ENCODE measurements at regions not wholly inside any gene's neighbourhood (a gene's known extent, or its start where the extent isn't known, plus 50 kb on each side); places are given as distances from the start of the nearest gene placed in this dataset.

GRCh38 chr9:22257026-22257816, 189.4 kb upstream of the DMRTA1 start:
- Histone ChIP-seq H3K27ac (ENCODE audit: low read depth, low read length) (no peak overlapping the region), H3K4me2 (ENCODE audit: low read length) (no peak overlapping the region), H3K9me2 (ENCODE audit: insufficient read depth) (no peaks in the 10 kb centered on the region), H3K4me3 (replicated peaks in 1 of 2; ENCODE audit: low read depth in 1 of 2, low read length in 2 of 2) (no peak overlapping the region), H3K4me1 (ENCODE audit: control insufficient read depth in 1 of 2, insufficient read depth in 2 of 2, low read length in 2 of 2) (peaks cover 0 to 4% of the 10 kb centered on the region in 2 experiments; a peak in 1 of 4 replicates), H3K79me2 (ENCODE audit: insufficient read depth, low read length) (no peaks in the 10 kb centered on the region), H4K20me1 (ENCODE audit: insufficient read depth) (no peaks in the 10 kb centered on the region), H3K9ac (ENCODE audit: low read length) (no peak overlapping the region), H2AFZ (ENCODE audit: low read depth, low read length, poor library complexity, severe bottlenecking) (no peak overlapping the region), H3K36me3 (ENCODE audit: control insufficient read depth in 1 of 2, insufficient read depth in 2 of 2, low read length in 2 of 2) (no peaks in the 10 kb centered on the region), H3K9me3 (ENCODE audit: control insufficient read depth in 1 of 2, insufficient read depth in 1 of 2, low read depth in 1 of 2, low read length in 2 of 2) (no peaks in the 10 kb centered on the region), H3K27me3 (ENCODE audit: insufficient read depth, low read length) (no peaks in the 10 kb centered on the region)
- ATAC-seq (no peak), DNase-seq (ENCODE audit: low read depth, low spot score) (no peak)
- BruUV-seq (replicated peaks): no TSS peak
- RAD21 ChIA-PET (ENCODE audit: low non-redundant PET in 1 of 2, low total read pairs in 2 of 2, uncharacterized antibody in 2 of 2, unreplicated experiment in 2 of 2): no interaction called here
- intact Hi-C loops (cut with micrococcal nuclease): no loop called here
- POLR2A ChIA-PET: no interaction called here
- TF ChIP-seq CEBPB (IDR thresholded peaks at IDR 0.05; ENCODE audit: low read depth) (no peak), JUND (IDR thresholded peaks at IDR 0.05) (no peak), YY1 (IDR thresholded peaks at IDR 0.05; ENCODE audit: extremely low read depth, insufficient replicate concordance, low read depth, low read length) (no peak), ZFX (IDR thresholded peaks at IDR 0.05) (no peak), RAD21 (IDR thresholded peaks at IDR 0.05; ENCODE audit: low read depth) (no peak), SP1 (IDR thresholded peaks at IDR 0.05; ENCODE audit: low read depth) (no peak)
- CTCF ChIA-PET: interaction anchor here (1.0 to 1.7 kb wide), 2 partner anchors 13 to 18 kb away, joined by 3 read pairs; no protein-coding TSS in a partner anchor

- CTCF ChIA-PET: no interaction called here
- POLR2A ChIA-PET: no interaction called here
- intact Hi-C loops (cut with micrococcal nuclease): no loop called here
- DNase-seq (ENCODE audit: low read depth, low spot score): no peak
- RAD21 ChIA-PET (ENCODE audit: low non-redundant PET in 1 of 2, low total read pairs in 2 of 2, uncharacterized antibody in 2 of 2, unreplicated experiment in 2 of 2): no interaction called here
- Histone ChIP-seq H3K36me3 (ENCODE audit: control insufficient read depth in 1 of 2, insufficient read depth in 2 of 2, low read length in 2 of 2) (no peaks in the 10 kb centered on the region), H2AFZ (ENCODE audit: low read depth, low read length, poor library complexity, severe bottlenecking) (no peak overlapping the region), H3K4me3 (replicated peaks in 1 of 2; ENCODE audit: low read depth in 1 of 2, low read length in 2 of 2) (no peak overlapping the region), H3K79me2 (ENCODE audit: insufficient read depth, low read length) (no peaks in the 10 kb centered on the region), H3K9ac (ENCODE audit: low read length) (no peak overlapping the region), H3K9me2 (ENCODE audit: insufficient read depth) (no peaks in the 10 kb centered on the region), H3K27ac (ENCODE audit: low read depth, low read length) (no peak overlapping the region), H3K4me1 (ENCODE audit: control insufficient read depth in 1 of 2, insufficient read depth in 2 of 2, low read length in 2 of 2) (no peaks in the 10 kb centered on the region), H3K27me3 (ENCODE audit: insufficient read depth, low read length) (no peaks in the 10 kb centered on the region), H3K4me2 (ENCODE audit: low read length) (no peak overlapping the region), H4K20me1 (ENCODE audit: insufficient read depth) (no peaks in the 10 kb centered on the region), H3K9me3 (ENCODE audit: control insufficient read depth in 1 of 2, insufficient read depth in 1 of 2, low read depth in 1 of 2, low read length in 2 of 2) (peaks cover 0 to 4% of the 10 kb centered on the region in 2 experiments; a peak in 1 of 4 replicates)
- no peak for ATAC-seq
- no TSS peak for BruUV-seq (replicated peaks)
- TF ChIP-seq CBX3 (IDR thresholded peaks at IDR 0.05; ENCODE audit: low read depth) (no peak), MAX (IDR thresholded peaks at IDR 0.05) (no peak), ZFX (IDR thresholded peaks at IDR 0.05) (no peak), CEBPB (IDR thresholded peaks at IDR 0.05; ENCODE audit: low read depth) (no peak), CTCF (IDR thresholded peaks at IDR 0.05 in 2 of 3, conservative IDR thresholded peaks at IDR 0.05 in 1 of 3; ENCODE audit: borderline replicate concordance in 1 of 3, insufficient read depth in 1 of 3, low read depth in 2 of 3, low read length in 2 of 3) (no peak), ELF1 (IDR thresholded peaks at IDR 0.05; ENCODE audit: borderline replicate concordance, low read depth) (no peak), SP1 (IDR thresholded peaks at IDR 0.05; ENCODE audit: low read depth) (no peak), EZH2phosphoT487 (IDR thresholded peaks at IDR 0.05; ENCODE audit: borderline replicate concordance) (no peak), YY1 (IDR thresholded peaks at IDR 0.05; ENCODE audit: extremely low read depth, insufficient replicate concordance, low read depth, low read length) (no peak), SIN3A (IDR thresholded peaks at IDR 0.05; ENCODE audit: low read depth) (no peak), ZNF274 (IDR thresholded peaks at IDR 0.05; ENCODE audit: low read depth, low read length) (no peak), JUND (IDR thresholded peaks at IDR 0.05) (no peak), POLR2A (IDR thresholded peaks at IDR 0.05; ENCODE audit: borderline replicate concordance, extremely low read depth, insufficient read depth, insufficient read length) (no peak), FOSL1 (IDR thresholded peaks at IDR 0.05; ENCODE audit: low read depth) (no peak), POLR2AphosphoS5 (IDR thresholded peaks at IDR 0.05; ENCODE audit: low read depth, low read length) (no peak), SRF (IDR thresholded peaks at IDR 0.05; ENCODE audit: low read depth) (no peak)
Observed at GRCh38 chr9:22265038-22265437, 181.6 kb upstream of the DMRTA1 start.
